ENCODE measurements at regions not wholly inside any gene's neighbourhood (a gene's known extent, or its start where the extent isn't known, plus 50 kb on each side); places are given as distances from the start of the nearest gene placed in this dataset.

DNA sequence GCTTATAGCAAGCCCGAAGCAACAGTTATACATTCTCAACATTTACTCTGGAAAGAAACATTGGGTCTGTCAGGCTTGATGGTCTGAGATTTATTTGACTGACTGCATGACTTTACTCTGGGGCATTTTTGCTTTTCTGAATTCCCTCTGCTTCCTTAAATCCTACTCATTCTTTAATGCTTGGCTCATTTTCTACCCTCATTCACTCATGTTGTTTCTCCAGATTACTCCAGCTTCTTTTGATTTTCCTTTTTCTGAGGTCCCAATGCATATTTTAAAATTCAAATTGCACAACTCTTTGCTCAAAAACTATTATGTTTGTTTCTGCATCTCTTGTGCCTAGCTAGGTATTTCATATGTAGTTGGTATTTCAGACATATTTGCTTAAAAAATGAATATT is 2002.9 kb upstream of the NUDT12 start:
- no peak overlapping the region for H3K27ac ChIP-seq (ENCODE audit: low read depth, low read length, poor library complexity, severe bottlenecking)
- H3F3A ChIP-seq (ENCODE audit: insufficient read depth, low read length) = no peaks in the 10 kb centered on the region
- H3K4me2 ChIP-seq (ENCODE audit: low read length) = no peak overlapping the region
- H2AFZ ChIP-seq (ENCODE audit: low read length) = no peak overlapping the region
- H3K9me2 ChIP-seq (ENCODE audit: low read depth, low read length) = no peaks in the 10 kb centered on the region
- H3K79me2 ChIP-seq (ENCODE audit: insufficient read depth, low read length) = no peaks in the 10 kb centered on the region
- no peaks in the 10 kb centered on the region for H4K20me1 ChIP-seq (ENCODE audit: insufficient read depth, low read length)
- H3K4me3 ChIP-seq (ENCODE audit: low read depth, low read length, poor library complexity, severe bottlenecking) = no peak overlapping the region
- no peaks in the 10 kb centered on the region for H3K27me3 ChIP-seq (ENCODE audit: insufficient read depth, low read length)
- H3K9me3 ChIP-seq (ENCODE audit: low read length) = no peaks in the 10 kb centered on the region
- H3K36me3 ChIP-seq (ENCODE audit: insufficient read depth, low read length) = no peaks in the 10 kb centered on the region
- no peaks in the 10 kb centered on the region for H3K4me1 ChIP-seq (ENCODE audit: insufficient read depth, low read length, severe bottlenecking)
- TF ChIP-seq, protein P1, sequence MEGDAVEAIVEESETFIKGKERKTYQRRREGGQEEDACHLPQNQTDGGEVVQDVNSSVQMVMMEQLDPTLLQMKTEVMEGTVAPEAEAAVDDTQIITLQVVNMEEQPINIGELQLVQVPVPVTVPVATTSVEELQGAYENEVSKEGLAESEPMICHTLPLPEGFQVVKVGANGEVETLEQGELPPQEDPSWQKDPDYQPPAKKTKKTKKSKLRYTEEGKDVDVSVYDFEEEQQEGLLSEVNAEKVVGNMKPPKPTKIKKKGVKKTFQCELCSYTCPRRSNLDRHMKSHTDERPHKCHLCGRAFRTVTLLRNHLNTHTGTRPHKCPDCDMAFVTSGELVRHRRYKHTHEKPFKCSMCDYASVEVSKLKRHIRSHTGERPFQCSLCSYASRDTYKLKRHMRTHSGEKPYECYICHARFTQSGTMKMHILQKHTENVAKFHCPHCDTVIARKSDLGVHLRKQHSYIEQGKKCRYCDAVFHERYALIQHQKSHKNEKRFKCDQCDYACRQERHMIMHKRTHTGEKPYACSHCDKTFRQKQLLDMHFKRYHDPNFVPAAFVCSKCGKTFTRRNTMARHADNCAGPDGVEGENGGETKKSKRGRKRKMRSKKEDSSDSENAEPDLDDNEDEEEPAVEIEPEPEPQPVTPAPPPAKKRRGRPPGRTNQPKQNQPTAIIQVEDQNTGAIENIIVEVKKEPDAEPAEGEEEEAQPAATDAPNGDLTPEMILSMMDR (IDR thresholded peaks at IDR 0.05; ENCODE audit: low read length) = no peak
- TF ChIP-seq EZH2 (IDR thresholded peaks at IDR 0.05; ENCODE audit: borderline replicate concordance, low read length) = no peak
- H3K9ac ChIP-seq (ENCODE audit: low read length) = no peak overlapping the region

DNA sequence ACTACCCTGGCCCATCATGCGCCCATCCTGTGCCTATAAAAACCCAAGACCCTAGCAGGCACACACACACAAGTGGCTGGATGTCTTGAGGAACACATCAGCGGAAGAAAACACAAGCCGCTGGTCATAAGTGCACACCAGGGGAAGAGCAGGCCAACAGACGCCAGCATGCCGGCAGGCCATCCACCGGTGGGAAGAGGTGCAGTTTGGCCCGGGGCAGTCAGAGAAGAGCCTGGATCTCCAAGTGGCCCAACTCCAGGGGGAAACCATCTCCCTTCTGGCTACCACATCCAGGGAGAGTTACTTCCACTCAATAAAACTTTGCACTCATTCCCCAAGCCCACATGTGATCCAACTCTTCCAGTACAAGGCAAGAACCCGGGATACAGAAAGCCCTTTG is 2001.3 kb upstream of the NUDT12 start:
- H3K27ac ChIP-seq (ENCODE audit: low read depth, low read length, poor library complexity, severe bottlenecking) = no peak overlapping the region
- no peaks in the 10 kb centered on the region for H4K20me1 ChIP-seq (ENCODE audit: insufficient read depth, low read length)
- H3K9ac ChIP-seq (ENCODE audit: low read length) = no peak overlapping the region
- no peaks in the 10 kb centered on the region for H3K27me3 ChIP-seq (ENCODE audit: insufficient read depth, low read length)
- H3K4me2 ChIP-seq (ENCODE audit: low read length) = no peak overlapping the region
- H3K9me2 ChIP-seq (ENCODE audit: low read depth, low read length) = no peaks in the 10 kb centered on the region
- H3K4me3 ChIP-seq (ENCODE audit: low read depth, low read length, poor library complexity, severe bottlenecking) = no peak overlapping the region
- H3K9me3 ChIP-seq (ENCODE audit: low read length) = no peaks in the 10 kb centered on the region
- no peak overlapping the region for H2AFZ ChIP-seq (ENCODE audit: low read length)
- H3K36me3 ChIP-seq (ENCODE audit: insufficient read depth, low read length) = no peaks in the 10 kb centered on the region
- H3K4me1 ChIP-seq (ENCODE audit: insufficient read depth, low read length, severe bottlenecking) = no peaks in the 10 kb centered on the region
- no peak for TF ChIP-seq EZH2 (IDR thresholded peaks at IDR 0.05; ENCODE audit: borderline replicate concordance, low read length)
- TF ChIP-seq, protein P1 (IDR thresholded peaks at IDR 0.05; ENCODE audit: low read length) = no peak
- no peaks in the 10 kb centered on the region for H3K79me2 ChIP-seq (ENCODE audit: insufficient read depth, low read length)
- no peaks in the 10 kb centered on the region for H3F3A ChIP-seq (ENCODE audit: insufficient read depth, low read length)

DNA sequence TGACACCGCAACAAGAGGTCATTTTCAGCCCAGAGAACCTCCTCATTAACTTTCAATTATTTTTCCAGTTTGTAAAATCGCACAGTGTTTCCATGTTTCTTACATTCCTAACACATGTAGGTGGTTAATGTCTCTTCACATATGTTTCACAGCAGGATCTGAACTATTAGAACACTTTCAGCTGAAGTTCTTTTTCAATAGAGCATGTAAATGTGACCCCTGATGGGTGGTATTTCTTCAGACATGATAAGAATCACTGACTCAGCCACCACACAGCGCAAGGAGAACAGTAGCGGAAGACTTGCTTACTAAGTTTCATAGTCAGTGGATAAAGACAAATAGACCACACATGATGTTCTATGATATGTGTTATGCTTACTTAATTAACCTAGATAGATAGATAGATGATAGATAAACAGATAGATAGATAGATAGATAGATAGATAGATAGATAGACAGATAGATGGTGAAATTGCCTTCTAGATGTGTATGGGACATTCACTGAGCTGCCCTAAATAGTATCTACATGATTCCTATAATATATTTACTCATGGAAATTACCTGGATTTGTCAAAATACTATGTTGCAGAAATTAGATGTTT is 1992.1 kb upstream of the NUDT12 start:
- Histone ChIP-seq H3K4me1 (ENCODE audit: insufficient read depth, low read length, severe bottlenecking) (no peaks in the 10 kb centered on the region), H3K9me2 (ENCODE audit: low read depth, low read length) (no peaks in the 10 kb centered on the region), H3F3A (ENCODE audit: insufficient read depth, low read length) (no peaks in the 10 kb centered on the region), H3K27ac (ENCODE audit: low read depth, low read length, poor library complexity, severe bottlenecking) (no peak overlapping the region), H3K9ac (ENCODE audit: low read length) (no peak overlapping the region), H3K79me2 (ENCODE audit: insufficient read depth, low read length) (no peaks in the 10 kb centered on the region), H3K4me3 (ENCODE audit: low read depth, low read length, poor library complexity, severe bottlenecking) (no peak overlapping the region), H3K27me3 (ENCODE audit: insufficient read depth, low read length) (no peaks in the 10 kb centered on the region), H3K9me3 (ENCODE audit: low read length) (no peaks in the 10 kb centered on the region), H3K4me2 (ENCODE audit: low read length) (no peak overlapping the region), H3K36me3 (ENCODE audit: insufficient read depth, low read length) (no peaks in the 10 kb centered on the region), H2AFZ (ENCODE audit: low read length) (no peak overlapping the region), H4K20me1 (ENCODE audit: insufficient read depth, low read length) (no peaks in the 10 kb centered on the region)
- TF ChIP-seq, protein P1 (IDR thresholded peaks at IDR 0.05; ENCODE audit: low read length) = no peak
